Endodermal cell (in vitro differentiated cells): ENCODE measurements at regions not wholly inside any gene's neighbourhood (a gene's known extent, or its start where the extent isn't known, plus 50 kb on each side); places are given as distances from the start of the nearest gene placed in this dataset.

Experiments
- DNase-seq: peaks from one replicate; pipeline ENCODE4 v3.0.0-alpha.2; 2017
- H3K27ac ChIP-seq: 2 replicates; pipeline ENCODE4 v1.5.1; 2013; ENCODE audit warnings: mild to moderate bottlenecking, low read depth, low read length, moderate library complexity
- H3K27me3 ChIP-seq: 2 replicates; pipeline ENCODE4 v1.6.1; 2013; ENCODE audit warnings: mild to moderate bottlenecking, low read length, moderate library complexity; ENCODE audit not compliant: insufficient read depth, control insufficient read depth, poor library complexity, severe bottlenecking
- H3K36me3 ChIP-seq: 2 replicates; pipeline ENCODE4 v1.7.0; 2013; ENCODE audit warnings: mild to moderate bottlenecking, low read length, moderate library complexity; ENCODE audit not compliant: control insufficient read depth, insufficient read depth
- H3K4me1 ChIP-seq: one replicate; pipeline ENCODE4 v1.7.0; 2013; ENCODE audit warnings: low read length; ENCODE audit not compliant: control insufficient read depth, insufficient read depth
- H3K4me3 ChIP-seq: 2 replicates; pipeline ENCODE4 v1.5.1; 2013; ENCODE audit warnings: mild to moderate bottlenecking, low read length, moderate library complexity
- H3K9ac ChIP-seq: 2 replicates; pipeline ENCODE4 v1.6.1; 2013; ENCODE audit warnings: mild to moderate bottlenecking, low read length, moderate library complexity; ENCODE audit not compliant: poor library complexity, severe bottlenecking; ENCODE audit errors: extremely low read depth
- H3K9me3 ChIP-seq: 2 replicates; pipeline ENCODE4 v1.6.1; 2013; ENCODE audit warnings: mild to moderate bottlenecking, low read length, moderate library complexity; ENCODE audit not compliant: control insufficient read depth
- H3K27ac Mint-ChIP-seq: 2 replicates; pipeline ENCODE4 v1.8.0; 2020; ENCODE audit warnings: mixed read lengths
- H3K27me3 Mint-ChIP-seq: 2 replicates; pipeline ENCODE4 v1.8.0; 2021; ENCODE audit warnings: mild to moderate bottlenecking, mixed read lengths; ENCODE audit not compliant: insufficient read depth
- H3K36me3 Mint-ChIP-seq: 2 replicates; pipeline ENCODE4 v1.8.0; 2020; ENCODE audit warnings: low read depth, mixed read lengths
- H3K4me1 Mint-ChIP-seq: 2 replicates; pipeline ENCODE4 v1.8.0; 2020; ENCODE audit warnings: mixed read lengths
- H3K4me3 Mint-ChIP-seq: 2 replicates; pipeline ENCODE4 v1.8.0; 2020; ENCODE audit warnings: mild to moderate bottlenecking, moderate library complexity, mixed read lengths
- H3K9me3 Mint-ChIP-seq: 2 replicates; pipeline ENCODE4 v1.8.0; 2020; ENCODE audit warnings: mild to moderate bottlenecking, mixed read lengths
- CTCF ChIP-seq: fragments of 200-600 bp; sonication (generic); conservative IDR thresholded peaks from 2 replicates; pipeline ENCODE4 v1.5.0; 2021; ENCODE audit warnings: antibody characterized with exemption, mild to moderate bottlenecking
- WGBS, 2 experiments: methylation state at CpG; one replicate each; pipeline versions ENCODE4 v1.1.5 to v1.1.7; 2013; ENCODE audit warnings: missing lambda C conversion rate in 2 of 2, mixed read lengths in 1 of 2; ENCODE audit not compliant: insufficient coverage in 1 of 2, insufficient read length in 1 of 2; 5-methylcytosine and 5-hydroxymethylcytosine counted together

- H3K9ac ChIP-seq: no peak overlapping the region
- H3K27me3 ChIP-seq: no peaks in the 10 kb centered on the region
- H3K27ac ChIP-seq: no peak overlapping the region
- Mint-ChIP-seq H3K36me3 (no peaks in the 10 kb centered on the region), H3K9me3 (no peaks in the 10 kb centered on the region), H3K4me3 (no peak overlapping the region), H3K27me3 (no peaks in the 10 kb centered on the region), H3K4me1 (no peaks in the 10 kb centered on the region), H3K27ac (no peak overlapping the region)
- DNase-seq: no peak
- 100% methylated on average over 2 of the region's 2 CpGs; no CpG with 5 or more reads in 1 of the 2 experiments for WGBS, 2 experiments
- no peaks in the 10 kb centered on the region for H3K4me1 ChIP-seq
- H3K36me3 ChIP-seq: no peaks in the 10 kb centered on the region
- no peak overlapping the region for H3K4me3 ChIP-seq
- TF ChIP-seq CTCF: no peak
- H3K9me3 ChIP-seq: no peaks in the 10 kb centered on the region
Observed at GRCh38 chr4:66062044-66062443, 391.8 kb upstream of the EPHA5 start.

GRCh38 chr4:66059556-66059955, 389.3 kb upstream of the EPHA5 start:
- Mint-ChIP-seq H3K9me3 (no peaks in the 10 kb centered on the region), H3K4me1 (no peaks in the 10 kb centered on the region), H3K36me3 (no peaks in the 10 kb centered on the region), H3K27ac (no peak overlapping the region), H3K4me3 (no peak overlapping the region), H3K27me3 (no peaks in the 10 kb centered on the region)
- Histone ChIP-seq H3K9me3 (no peaks in the 10 kb centered on the region), H3K9ac (no peak overlapping the region), H3K27me3 (no peaks in the 10 kb centered on the region), H3K27ac (no peak overlapping the region), H3K4me1 (no peaks in the 10 kb centered on the region), H3K36me3 (no peaks in the 10 kb centered on the region), H3K4me3 (no peak overlapping the region)
- DNase-seq: no peak
- 90% methylated on average over 2 of the region's 2 CpGs; no CpG with 5 or more reads in 1 of the 2 experiments for WGBS, 2 experiments
- no peak for TF ChIP-seq CTCF

- Histone ChIP-seq H3K4me1 (no peaks in the 10 kb centered on the region), H3K4me3 (no peak overlapping the region), H3K27ac (no peak overlapping the region), H3K36me3 (no peaks in the 10 kb centered on the region), H3K9me3 (no peaks in the 10 kb centered on the region), H3K9ac (no peak overlapping the region), H3K27me3 (no peaks in the 10 kb centered on the region)
- Mint-ChIP-seq H3K4me1 (no peaks in the 10 kb centered on the region), H3K9me3 (no peaks in the 10 kb centered on the region), H3K27me3 (no peaks in the 10 kb centered on the region), H3K27ac (no peak overlapping the region), H3K4me3 (no peak overlapping the region), H3K36me3 (no peaks in the 10 kb centered on the region)
- whole genome bisulfite sequencing, 2 experiments: 100% methylated on average over 1 of the region's 1 CpG; no CpG with 5 or more reads in 1 of the 2 experiments
- DNase-seq: no peak
- TF ChIP-seq CTCF: no peak
Observed at GRCh38 chr4:66059136-66059535, 388.8 kb upstream of the EPHA5 start.
